Stimulated activated naive B cell treated with anti-CD40 and anti-IgM and Interleukin-4, amounts not matched to agents 10 μg/mL and 1 μg/mL and 100 μg/mL, for 72 hours (primary cell): ENCODE measurements at regions not wholly inside any gene's neighbourhood (a gene's known extent, or its start where the extent isn't known, plus 50 kb on each side); places are given as distances from the start of the nearest gene placed in this dataset.
A peak's percentile ranks its signal among the peaks of the same experiment; 100 is the strongest.

Experiments
- ATAC-seq, 2 donors: fragments of 150-1000 bp; cut with Tn5 transposase; replicated peaks; 2 replicates each; pipeline ENCODE4 v1.10.0; 2021; ENCODE audit warnings: moderate library complexity in 1 of 2
- DNase-seq: peaks from one replicate; pipeline ENCODE4 v3.0.0; 2021
- H3K27ac Mint-ChIP-seq: one replicate; pipeline ENCODE4 v1.8.0; 2022; ENCODE audit warnings: mild to moderate bottlenecking, mixed read lengths
- H3K27me3 Mint-ChIP-seq, 2 donors: one replicate each; pipeline ENCODE4 v1.8.0; 2022; ENCODE audit warnings: mixed read lengths in 2 of 2
- H3K36me3 Mint-ChIP-seq, 2 donors: one replicate each; pipeline ENCODE4 v1.8.0; 2022; ENCODE audit warnings: mixed read lengths in 2 of 2, mild to moderate bottlenecking in 1 of 2
- H3K4me1 Mint-ChIP-seq, 2 donors: one replicate each; pipeline ENCODE4 v1.8.0; 2022; ENCODE audit warnings: mixed read lengths in 2 of 2, mild to moderate bottlenecking in 1 of 2
- H3K4me3 Mint-ChIP-seq, 2 donors: one replicate each; pipeline ENCODE4 v1.8.0; 2022; ENCODE audit warnings: mild to moderate bottlenecking in 2 of 2, mixed read lengths in 2 of 2, moderate library complexity in 1 of 2
- H3K9me3 Mint-ChIP-seq, 2 donors: one replicate each; pipeline ENCODE4 v1.8.0; 2022; ENCODE audit warnings: mixed read lengths in 2 of 2, mild to moderate bottlenecking in 1 of 2

DNA sequence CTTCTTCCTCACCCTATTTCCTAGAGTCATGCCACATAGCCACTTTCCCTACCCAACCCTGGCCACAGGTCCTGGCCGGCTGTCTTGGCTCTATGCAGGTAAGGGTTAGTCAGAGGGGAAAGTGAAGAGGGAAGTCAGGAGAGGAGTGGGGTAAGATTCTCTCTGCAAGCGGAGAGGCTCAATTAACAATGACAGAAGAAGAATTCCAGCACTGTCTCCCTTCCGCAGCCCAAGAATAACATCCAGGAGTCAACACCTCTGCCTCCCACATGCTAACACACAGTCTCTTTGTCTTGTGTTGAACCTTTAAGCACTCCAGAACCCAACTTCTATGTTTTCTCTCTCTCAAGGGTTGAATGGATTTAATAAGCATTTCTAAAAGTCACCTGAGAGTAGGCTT is 235.1 kb upstream of the ANKRD55 start:
- no peaks in the 10 kb centered on the region for H3K9me3 Mint-ChIP-seq
- H3K36me3 Mint-ChIP-seq = peaks cover 0 to 2% of the 10 kb centered on the region in 2 donors
- ATAC-seq (no peak), DNase-seq (no peak)
- peaks cover 17 to 33% of the 10 kb centered on the region in 2 donors for H3K4me1 Mint-ChIP-seq
- no peaks in the 10 kb centered on the region for H3K27me3 Mint-ChIP-seq
- no peak overlapping the region for H3K4me3 Mint-ChIP-seq
- no peak overlapping the region for H3K27ac Mint-ChIP-seq

- ATAC-seq (no peak), DNase-seq (no peak)
- Mint-ChIP-seq H3K4me3 (no peak overlapping the region), H3K27ac (no peak overlapping the region), H3K36me3 (peaks cover 0 to 2% of the 10 kb centered on the region in 2 donors), H3K4me1 (peaks cover 17 to 33% of the 10 kb centered on the region in 2 donors), H3K9me3 (no peaks in the 10 kb centered on the region), H3K27me3 (no peaks in the 10 kb centered on the region)
These were observed 234.1 kb upstream of the ANKRD55 start for GRCh38 chr5:56467176-56467717.

DNA sequence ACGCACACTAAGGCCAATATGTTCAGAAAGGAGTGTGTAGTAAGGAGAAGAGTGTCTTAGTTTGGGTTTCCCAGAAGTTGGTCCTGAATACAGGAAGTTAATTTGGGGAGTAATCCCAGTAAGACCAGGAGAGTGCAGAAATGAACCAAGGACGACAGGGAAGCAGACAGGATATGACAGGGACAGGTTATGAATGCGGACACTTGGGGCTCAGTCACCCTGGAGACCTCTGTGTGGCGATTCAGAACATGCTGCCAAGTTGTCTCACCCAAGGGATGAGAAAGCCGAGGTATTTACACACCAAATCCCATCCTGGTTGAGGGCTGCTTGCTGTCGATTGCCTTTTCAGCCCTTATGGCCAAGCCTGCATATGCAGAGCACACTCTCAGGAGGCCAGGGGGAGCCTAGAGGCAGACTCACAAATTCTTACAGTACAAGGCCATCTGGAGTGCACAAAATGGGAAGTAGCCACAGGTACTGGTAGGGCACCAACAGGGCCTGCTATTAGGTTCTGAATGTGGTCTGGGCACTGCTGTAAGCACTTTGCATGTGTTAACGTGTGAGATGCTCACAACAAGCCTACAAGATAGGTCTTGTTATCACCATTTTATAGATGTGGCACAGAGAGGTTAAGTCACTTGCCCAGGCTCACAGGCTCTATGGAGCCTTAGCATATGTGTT is 233.1 kb upstream of the ANKRD55 start:
- Mint-ChIP-seq H3K4me1 (peaks cover 17 to 33% of the 10 kb centered on the region in 2 donors), H3K36me3 (peaks cover 0 to 2% of the 10 kb centered on the region in 2 donors), H3K9me3 (no peaks in the 10 kb centered on the region), H3K27me3 (no peaks in the 10 kb centered on the region), H3K27ac (no peak overlapping the region), H3K4me3 (no peak overlapping the region)
- DNase-seq = no peak
- ATAC-seq = peak; percentile 29 to 57

DNA sequence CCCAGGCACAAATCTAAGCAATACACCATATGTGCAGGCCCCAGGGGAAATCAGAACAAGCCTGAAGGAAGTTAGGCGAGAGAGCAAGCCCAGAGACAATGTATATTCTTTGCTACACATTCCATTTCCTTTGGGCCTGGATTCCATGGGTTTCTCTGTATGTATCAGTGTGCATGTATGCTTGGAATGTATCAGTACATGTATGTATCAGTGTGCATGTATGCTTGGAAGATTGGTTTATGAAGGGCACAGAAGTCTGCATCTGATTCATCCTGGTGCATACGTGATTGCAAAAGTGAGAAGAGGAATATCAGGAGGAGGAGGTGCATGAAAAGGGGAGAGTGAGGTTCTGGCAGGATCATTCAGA is 232.6 kb upstream of the ANKRD55 start:
- peaks cover 0 to 2% of the 10 kb centered on the region in 2 donors for H3K36me3 Mint-ChIP-seq
- ATAC-seq (no peak), DNase-seq (no peak)
- no peaks in the 10 kb centered on the region for H3K27me3 Mint-ChIP-seq
- no peak overlapping the region for H3K4me3 Mint-ChIP-seq
- no peaks in the 10 kb centered on the region for H3K9me3 Mint-ChIP-seq
- no peak overlapping the region for H3K27ac Mint-ChIP-seq
- peaks cover 17 to 33% of the 10 kb centered on the region in 2 donors for H3K4me1 Mint-ChIP-seq

DNA sequence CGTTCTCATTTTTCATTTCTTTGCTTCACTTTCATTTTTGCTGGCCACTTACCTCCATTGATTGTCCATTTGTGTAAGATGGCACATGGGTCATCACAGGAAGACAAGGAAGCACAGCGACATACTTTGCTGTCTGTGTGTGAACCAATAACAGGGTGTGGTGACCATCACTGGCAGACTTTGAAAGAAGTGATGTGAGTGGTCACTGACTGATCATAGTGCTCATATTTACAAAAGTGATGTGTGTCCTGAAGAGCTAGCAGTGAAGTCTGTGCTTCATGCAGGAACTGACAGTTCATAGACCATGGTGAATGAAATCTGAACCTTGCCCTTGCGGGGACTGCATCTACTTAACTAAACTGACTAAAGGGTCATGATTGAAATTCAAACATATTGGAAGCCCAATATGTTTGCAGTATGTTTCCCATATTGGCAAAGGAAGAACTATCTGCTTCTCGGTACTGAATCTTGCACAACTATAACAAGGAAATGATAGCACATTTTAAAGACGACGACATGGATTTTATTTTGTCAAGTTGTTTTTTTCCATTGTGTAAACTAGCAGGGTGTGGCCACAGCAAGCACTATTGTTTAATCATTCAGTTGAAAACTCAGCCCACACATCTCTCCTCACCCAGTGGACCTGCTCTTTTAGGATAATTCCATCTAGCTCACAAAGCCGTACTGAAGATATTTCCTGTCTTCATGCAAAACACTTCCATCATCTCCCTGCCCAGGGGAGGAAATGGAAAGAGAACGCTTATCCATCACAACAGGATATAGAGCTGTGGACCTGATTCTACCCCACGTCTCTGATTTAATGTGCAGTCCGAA is 232.0 kb upstream of the ANKRD55 start:
- H3K4me3 Mint-ChIP-seq = no peak overlapping the region
- H3K36me3 Mint-ChIP-seq = peaks cover 0 to 2% of the 10 kb centered on the region in 2 donors
- peaks cover 17 to 27% of the 10 kb centered on the region in 2 donors for H3K4me1 Mint-ChIP-seq
- DNase-seq (no peak), ATAC-seq (no peak)
- H3K27ac Mint-ChIP-seq = no peak overlapping the region
- no peaks in the 10 kb centered on the region for H3K9me3 Mint-ChIP-seq
- no peaks in the 10 kb centered on the region for H3K27me3 Mint-ChIP-seq

- no peaks in the 10 kb centered on the region for H3K27me3 Mint-ChIP-seq
- peaks cover 17 to 23% of the 10 kb centered on the region in 2 donors for H3K4me1 Mint-ChIP-seq
- H3K36me3 Mint-ChIP-seq = peaks cover 0 to 2% of the 10 kb centered on the region in 2 donors
- DNase-seq (no peak), ATAC-seq (no peak)
- H3K9me3 Mint-ChIP-seq = no peaks in the 10 kb centered on the region
- no peak overlapping the region for H3K4me3 Mint-ChIP-seq
- H3K27ac Mint-ChIP-seq = no peak overlapping the region
These were observed 230.9 kb upstream of the ANKRD55 start for GRCh38 chr5:56463944-56464571.

- Mint-ChIP-seq H3K4me3 (no peak overlapping the region), H3K36me3 (peaks cover 0 to 2% of the 10 kb centered on the region in 2 donors), H3K9me3 (no peaks in the 10 kb centered on the region), H3K4me1 (peaks cover 13 to 28% of the 10 kb centered on the region in 2 donors), H3K27ac (no peak overlapping the region), H3K27me3 (no peaks in the 10 kb centered on the region)
- DNase-seq (no peak), ATAC-seq (no peak)
These were observed 228.5 kb upstream of the ANKRD55 start for GRCh38 chr5:56461584-56461983.

GRCh38 chr5:56460681-56461191 is 227.6 kb upstream of the ANKRD55 start:
- no peak for DNase-seq
- no peaks in the 10 kb centered on the region for H3K9me3 Mint-ChIP-seq
- peaks cover 9 to 30% of the 10 kb centered on the region in 2 donors for H3K4me1 Mint-ChIP-seq
- peaks cover 0 to 2% of the 10 kb centered on the region in 2 donors for H3K36me3 Mint-ChIP-seq
- H3K27ac Mint-ChIP-seq = no peak overlapping the region
- no peak overlapping the region for H3K4me3 Mint-ChIP-seq
- no peaks in the 10 kb centered on the region for H3K27me3 Mint-ChIP-seq
- no peak for ATAC-seq

DNA sequence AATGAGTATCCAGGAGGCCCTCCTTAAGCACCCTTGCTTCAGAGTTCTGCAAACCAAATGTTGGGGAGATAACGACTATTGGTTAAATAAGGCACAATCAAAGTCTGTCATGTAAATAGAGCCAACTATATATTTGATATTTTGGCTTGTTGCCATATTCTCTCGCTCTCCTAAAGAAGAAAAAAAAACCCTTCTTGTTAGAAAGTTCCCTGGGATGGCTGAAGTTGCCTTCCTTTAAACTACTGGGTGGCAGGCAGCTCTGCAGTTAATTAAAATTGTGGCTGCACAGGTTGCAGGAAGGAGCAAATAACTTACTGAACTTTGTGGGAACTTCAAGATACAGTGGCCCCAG is 227.0 kb upstream of the ANKRD55 start:
- Mint-ChIP-seq H3K9me3 (no peaks in the 10 kb centered on the region), H3K27me3 (no peaks in the 10 kb centered on the region), H3K4me1 (peaks cover 8 to 25% of the 10 kb centered on the region in 2 donors), H3K27ac (no peak overlapping the region), H3K36me3 (peaks cover 0 to 2% of the 10 kb centered on the region in 2 donors), H3K4me3 (no peak overlapping the region)
- DNase-seq = no peak
- ATAC-seq = no peak

DNA sequence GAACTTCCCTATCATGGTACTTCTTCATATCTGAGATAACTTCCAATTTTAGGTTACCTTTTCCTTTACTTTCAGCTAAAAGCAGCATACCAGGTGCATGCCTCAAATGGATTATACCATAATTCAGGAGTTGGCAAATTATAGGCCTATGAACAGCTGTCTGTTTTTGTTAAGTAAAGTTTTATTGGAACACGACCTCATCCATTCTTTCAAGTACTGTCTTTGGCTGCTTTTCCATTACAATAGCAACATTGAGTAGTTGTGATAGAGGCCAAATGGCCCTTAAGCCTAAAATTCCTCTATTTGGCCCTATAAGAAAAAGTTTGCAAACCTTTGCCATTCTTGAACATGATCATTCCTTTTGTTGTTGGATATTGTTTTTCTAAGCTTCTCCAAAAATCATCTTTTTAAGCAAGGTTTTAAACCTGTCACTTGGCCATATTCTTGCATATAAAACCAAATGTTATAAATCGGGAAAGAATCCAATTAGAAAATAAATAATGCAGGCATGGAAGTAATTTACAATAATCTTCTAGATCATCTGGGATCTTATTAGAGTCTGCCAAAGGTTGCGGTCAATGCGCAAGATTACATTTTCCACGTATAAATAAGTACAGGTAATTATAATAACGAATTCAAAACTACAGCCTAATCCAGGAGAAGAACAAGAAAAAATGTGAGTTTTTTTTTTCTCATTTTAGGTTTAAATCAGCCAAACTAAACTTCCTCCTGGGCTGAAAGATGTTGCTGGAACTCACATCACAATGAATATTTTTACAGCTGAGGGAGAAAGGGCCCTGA is 226.5 kb upstream of the ANKRD55 start:
- DNase-seq (no peak), ATAC-seq (no peak)
- no peaks in the 10 kb centered on the region for H3K27me3 Mint-ChIP-seq
- H3K36me3 Mint-ChIP-seq = no peaks in the 10 kb centered on the region
- H3K4me1 Mint-ChIP-seq = peaks cover 5 to 19% of the 10 kb centered on the region in 2 donors
- H3K9me3 Mint-ChIP-seq = no peaks in the 10 kb centered on the region
- H3K27ac Mint-ChIP-seq = no peak overlapping the region
- H3K4me3 Mint-ChIP-seq = no peak overlapping the region

GRCh38 chr5:56457887-56458812 is 225.0 kb upstream of the ANKRD55 start:
- Mint-ChIP-seq H3K4me3 (no peak overlapping the region), H3K9me3 (no peaks in the 10 kb centered on the region), H3K4me1 (peaks cover 4 to 13% of the 10 kb centered on the region in 2 donors), H3K27me3 (no peaks in the 10 kb centered on the region), H3K27ac (no peak overlapping the region), H3K36me3 (no peaks in the 10 kb centered on the region)
- DNase-seq (no peak), ATAC-seq (no peak)

DNA sequence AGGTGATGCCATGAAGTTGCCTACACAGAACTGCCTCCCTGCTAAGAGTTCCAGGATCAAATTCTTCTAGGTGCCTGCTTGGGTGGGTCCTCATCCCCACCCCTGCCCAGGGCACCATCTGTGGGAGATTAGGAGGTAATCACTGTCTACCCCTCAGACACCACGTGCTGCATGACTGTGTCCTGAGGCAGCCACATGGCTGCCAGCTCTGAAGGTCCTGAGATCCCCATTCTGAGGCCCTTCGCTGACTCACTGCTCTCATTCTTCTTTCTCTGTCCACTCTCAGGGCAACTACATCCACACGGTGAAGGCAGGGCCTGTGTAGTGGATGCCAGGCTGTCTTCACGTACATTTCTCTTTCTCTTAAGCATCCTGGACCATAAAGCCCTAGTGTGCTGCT is 222.9 kb upstream of the ANKRD55 start:
- H3K9me3 Mint-ChIP-seq = no peaks in the 10 kb centered on the region
- no peak for DNase-seq
- H3K36me3 Mint-ChIP-seq = no peaks in the 10 kb centered on the region
- no peaks in the 10 kb centered on the region for H3K27me3 Mint-ChIP-seq
- H3K27ac Mint-ChIP-seq = no peak overlapping the region
- H3K4me3 Mint-ChIP-seq = no peak overlapping the region
- ATAC-seq = no peak
- peaks cover 4 to 13% of the 10 kb centered on the region in 2 donors for H3K4me1 Mint-ChIP-seq

GRCh38 chr5:56455417-56455816 is 222.3 kb upstream of the ANKRD55 start:
- Mint-ChIP-seq H3K27ac (no peak overlapping the region), H3K4me1 (peaks cover 4 to 15% of the 10 kb centered on the region in 2 donors), H3K4me3 (no peak overlapping the region), H3K9me3 (no peaks in the 10 kb centered on the region), H3K36me3 (no peaks in the 10 kb centered on the region), H3K27me3 (no peaks in the 10 kb centered on the region)
- ATAC-seq (no peak), DNase-seq (no peak)
